Islet of Langerhans (tissue), 1 donor: ENCODE measurements at regions not wholly inside any gene's neighbourhood (a gene's known extent, or its start where the extent isn't known, plus 50 kb on each side); places are given as distances from the start of the nearest gene placed in this dataset.
"Not testable (repeated sequence)": the region's sequence is repeated elsewhere in the genome, so short reads cannot be mapped to it uniquely, and the experiment has no call there.

Source experiments
- FAIRE-seq: peaks from one replicate; lab custom pipeline; 2011; peaks lifted over from hg19 to GRCh38; lab: Jason Lieb, UNC

DNA sequence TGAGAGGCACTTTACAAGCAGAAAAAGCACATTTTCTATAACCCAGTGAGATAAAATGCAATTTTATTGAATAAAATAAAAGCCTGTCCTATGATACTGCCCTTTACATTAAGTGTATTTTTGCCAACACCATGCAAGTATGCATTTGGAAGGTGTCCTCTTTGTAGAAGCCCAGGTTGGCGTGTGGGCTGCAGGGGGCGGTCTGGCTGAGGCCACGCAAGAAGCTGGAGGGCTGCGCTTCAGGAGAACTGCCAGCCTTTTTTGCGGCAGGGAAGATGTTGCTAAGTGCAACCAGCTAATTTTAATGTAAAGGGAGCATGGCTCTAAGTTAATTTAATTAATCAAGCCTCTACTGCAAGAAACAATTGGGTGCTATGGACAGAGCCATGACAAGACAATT is 562.8 kb upstream of the SALL3 start:
- FAIRE-seq, result no peak

DNA sequence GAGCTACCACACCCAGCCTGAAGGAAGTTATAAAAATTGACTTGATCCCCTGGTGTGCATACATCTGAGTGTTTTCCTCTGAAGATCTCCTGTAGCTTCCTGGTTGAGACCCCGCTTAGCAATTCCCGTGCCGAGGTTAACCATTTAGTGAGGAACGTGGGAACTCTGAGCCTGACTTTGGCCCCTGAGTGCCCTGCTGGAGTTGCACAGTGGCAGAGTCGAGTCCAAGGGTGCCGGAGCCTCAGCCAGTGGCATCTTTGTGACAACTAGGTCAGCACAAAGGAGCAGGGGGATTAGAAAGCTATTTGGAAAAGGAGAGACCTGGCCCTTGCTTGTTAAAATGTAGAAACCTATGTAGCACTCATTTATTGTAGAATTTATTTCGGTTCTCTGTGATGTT is 561.2 kb upstream of the SALL3 start:
- FAIRE-seq, result no peak

DNA sequence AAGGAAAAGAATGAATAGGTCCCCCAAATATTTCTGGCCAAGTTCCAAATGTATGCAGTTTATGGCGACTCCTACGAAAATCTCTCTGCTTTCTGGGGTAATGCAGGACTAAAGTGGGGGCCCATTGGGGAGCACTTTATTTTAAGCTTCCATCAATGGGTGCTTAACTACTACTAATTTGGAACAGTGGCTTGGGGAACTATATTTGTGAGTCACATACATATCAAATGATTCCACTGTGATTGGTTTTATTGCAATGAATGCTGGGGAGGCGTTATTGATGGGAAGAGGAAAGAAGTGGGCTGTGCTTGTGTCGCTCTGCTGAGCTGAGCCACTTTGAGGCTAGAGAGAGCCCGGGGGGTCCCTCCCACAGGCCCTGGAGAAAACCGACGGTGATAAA is 560.4 kb upstream of the SALL3 start:
- FAIRE-seq, result no peak

DNA sequence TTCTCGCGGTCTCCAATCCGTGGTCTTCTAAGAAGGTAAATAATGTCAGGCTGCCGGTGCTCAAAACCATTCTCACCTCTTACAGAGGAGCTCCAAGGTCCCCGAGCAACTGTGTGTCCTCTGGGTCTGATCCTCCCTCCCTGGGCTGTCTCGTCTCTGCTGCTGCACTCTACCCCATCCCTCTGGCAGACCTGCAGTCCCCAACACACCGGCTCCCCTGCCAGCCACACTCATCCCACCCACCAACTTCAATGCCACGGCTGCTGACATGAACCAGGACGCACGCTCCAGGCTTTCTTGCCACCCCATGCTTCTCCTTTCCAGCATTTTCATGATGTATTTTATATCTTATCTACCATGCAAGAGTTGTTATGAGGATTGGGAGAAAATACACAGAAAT is 559.5 kb upstream of the SALL3 start:
- no peak for FAIRE-seq

DNA sequence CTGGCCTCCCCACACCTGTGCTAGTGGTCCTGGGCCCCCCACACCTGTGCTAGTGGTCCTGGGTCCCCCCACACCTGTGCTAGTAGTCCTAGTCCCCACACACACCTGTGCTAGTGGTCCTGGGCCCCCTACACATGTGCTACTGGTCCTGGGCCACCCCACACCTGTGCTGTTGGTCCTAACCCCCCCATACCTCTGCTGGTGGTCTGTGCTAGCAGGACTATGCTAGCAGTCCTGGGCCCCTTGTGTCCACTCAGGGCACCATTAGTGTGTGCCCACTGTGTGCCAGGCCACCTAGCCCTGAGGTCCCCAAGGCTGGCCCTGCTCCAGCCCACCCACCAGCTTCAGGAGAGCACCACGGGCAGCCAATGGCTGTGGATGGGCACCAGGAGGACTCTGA is 558.2 kb upstream of the SALL3 start:
- FAIRE-seq, result no peak

DNA sequence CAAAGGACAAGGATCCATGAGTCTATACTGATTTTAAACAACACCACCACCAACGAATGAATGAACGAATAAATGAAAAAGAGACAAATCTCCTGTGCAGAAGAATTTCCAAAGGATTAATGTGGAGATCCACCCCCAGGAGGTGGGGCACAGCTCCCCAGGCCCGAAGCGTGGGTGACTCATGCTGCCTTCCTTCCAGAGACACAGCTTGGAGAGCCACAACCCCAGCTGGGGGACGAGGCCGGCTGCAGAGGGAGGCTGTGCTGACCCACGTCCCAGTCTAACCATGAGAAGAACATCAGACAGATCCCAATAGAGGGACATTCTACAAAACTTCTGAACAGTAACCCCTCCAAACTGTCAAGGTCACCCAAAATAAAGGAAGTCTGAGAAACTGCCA is 557.3 kb upstream of the SALL3 start:
- no peak for FAIRE-seq

DNA sequence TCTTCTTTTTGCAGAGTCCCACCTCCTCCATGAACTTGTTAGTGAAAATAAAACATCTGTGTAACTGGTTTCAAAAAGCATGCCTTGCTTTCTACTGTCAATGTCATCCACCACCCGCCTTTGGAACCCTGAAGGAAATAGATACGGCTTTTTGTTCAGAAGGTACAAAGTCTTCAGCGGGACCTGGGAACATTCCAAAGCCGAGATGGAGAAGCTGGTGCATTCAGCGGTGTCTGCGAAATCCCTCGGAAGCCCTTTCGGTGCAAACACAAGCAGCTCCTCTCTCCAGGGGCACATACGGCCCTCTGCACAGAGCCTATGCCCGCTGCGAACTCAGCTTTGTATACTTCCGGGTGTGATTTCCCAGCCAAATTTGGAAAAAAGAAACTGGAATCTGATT is 555.8 kb upstream of the SALL3 start:
- FAIRE-seq, result no peak

DNA sequence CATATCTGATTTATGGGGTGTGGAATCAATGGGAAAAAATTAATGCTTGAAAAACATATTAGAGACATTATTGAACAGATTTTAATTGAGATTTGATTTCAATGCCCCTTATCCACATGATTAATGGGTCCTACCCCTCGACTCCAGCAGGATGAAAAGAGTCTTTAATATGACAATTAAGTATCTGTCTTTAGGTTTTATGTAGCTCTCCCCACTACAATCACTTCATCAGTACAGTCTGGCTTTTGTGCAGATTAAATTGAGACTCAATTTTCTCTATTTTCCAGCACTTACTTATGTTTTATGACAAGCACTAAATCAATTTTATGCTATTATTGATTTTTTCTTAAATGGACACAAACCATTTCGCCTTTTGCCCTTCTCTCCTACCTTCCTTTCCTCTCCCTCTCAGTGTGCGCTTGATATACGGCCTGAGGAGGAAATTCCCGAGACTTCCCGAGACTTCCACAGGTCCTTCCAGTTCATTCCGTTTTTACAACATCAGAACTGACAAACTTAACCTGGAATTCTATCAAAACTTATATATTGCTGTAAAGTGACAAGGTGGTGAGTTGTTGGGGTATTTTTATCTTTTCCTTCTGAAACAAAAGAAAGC is 555.1 kb upstream of the SALL3 start:
- no peak for FAIRE-seq

DNA sequence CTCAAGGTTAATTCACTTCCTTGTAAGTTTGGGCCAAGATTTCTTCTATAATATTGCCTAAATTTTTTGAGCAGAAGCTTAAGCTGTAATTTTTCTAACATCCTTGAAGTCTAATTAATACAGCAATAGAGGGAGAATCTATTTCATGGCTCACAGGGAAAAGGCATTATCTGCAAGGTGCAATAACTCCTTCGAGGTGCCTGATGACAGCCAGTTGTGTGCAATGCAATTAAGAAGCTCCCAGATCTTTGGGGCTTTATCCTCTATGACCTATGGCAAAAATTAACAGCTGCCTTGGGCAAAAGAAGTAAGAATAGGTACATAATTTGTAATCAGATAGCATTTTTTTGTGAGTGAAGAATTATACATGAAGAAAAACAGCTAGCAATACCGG is 554.6 kb upstream of the SALL3 start:
- FAIRE-seq, result no peak

DNA sequence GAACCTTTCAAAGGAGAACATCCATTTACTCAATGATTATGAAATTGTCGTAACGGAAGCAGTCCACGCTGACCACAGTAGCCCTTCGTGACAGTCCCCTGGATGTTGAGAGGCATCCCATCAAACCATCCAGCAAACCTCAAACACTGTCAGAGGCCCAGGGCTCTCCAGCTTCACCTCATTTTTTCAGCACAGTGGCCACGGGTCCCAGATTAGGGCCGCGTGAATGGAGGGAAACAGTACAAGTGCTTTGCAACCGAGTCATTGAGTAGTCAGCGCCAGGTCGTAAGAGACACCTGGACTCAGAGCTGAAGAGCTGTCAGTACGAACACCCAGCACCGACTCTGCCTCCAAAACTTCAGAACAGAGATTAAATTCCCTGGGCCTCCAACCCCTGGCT is 552.5 kb upstream of the SALL3 start:
- no peak for FAIRE-seq

DNA sequence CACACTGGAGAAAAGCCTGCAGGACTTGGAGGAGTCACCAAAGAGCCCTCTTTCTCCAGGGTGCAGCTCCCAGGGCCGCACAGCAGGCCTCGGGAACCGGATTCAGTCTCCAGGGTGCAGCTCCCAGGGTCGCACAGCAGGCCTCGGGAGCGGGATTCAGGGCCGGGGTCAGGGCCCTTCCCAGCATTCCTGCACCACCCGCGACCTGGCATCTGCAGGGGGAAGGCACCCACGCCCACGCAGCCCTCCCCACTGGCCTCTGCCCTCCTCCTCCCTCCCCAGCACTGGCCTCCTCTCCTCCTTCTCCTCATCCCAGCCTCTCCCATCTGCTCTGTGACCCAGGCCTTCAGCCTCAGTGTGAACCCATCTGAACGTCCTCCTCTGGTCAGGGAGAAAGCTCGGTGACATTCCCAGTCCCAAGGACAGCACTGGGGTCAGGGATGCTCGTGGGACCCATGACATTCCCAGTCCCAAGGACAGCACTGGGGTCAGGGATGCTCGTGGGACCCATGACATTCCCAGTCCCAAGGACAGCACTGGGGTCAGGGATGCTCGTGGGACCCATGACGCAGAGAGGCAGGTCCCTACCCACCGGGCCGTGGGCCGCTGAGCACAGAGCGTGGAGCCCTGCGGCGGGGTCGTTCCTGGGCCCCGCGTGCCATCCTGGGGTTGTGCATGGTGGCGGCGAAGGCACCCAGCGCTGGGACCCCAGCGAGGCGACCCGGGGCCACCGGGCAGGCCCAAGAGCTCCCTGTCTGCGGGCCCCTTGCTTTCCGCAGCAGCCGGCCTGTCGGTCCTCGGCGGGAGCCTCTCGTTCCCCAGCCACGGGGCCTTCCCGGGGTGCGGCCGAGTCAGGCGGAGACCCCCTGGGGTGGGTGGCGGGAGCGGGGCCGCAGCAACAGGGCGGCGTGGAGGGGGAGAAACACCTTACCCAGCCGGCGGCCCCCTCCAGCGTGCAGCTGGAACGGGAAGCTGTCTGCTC is 550.2 kb upstream of the SALL3 start:
- no peak for FAIRE-seq

DNA sequence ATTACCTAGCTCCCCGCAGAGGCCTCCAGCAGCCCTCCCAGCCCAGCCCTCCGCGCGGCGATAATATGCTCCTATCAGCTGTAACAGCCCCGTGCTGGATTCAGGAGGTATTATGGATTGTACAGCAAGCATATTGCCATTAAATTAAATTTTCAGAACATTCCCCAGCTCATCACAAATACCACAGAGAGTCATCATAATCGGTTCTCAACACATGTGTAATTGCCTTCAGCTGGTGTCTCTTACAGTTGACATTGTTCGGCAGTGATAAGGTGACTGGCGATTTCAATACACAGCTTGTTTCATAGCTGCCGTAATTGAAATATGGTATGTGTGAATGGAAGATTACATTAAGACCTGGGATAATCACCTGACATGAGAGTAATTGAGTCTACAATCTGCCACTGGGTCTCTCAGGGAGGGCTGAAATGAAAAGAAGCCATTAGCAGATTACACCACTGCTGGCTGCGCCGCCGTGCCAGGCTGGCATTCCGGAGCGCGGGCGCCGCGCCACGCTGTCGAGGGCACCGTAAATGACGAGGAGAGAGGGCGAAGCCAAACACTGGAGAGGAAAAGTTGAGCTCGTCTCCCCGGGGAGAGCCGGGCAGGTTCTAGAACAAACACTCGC is 549.4 kb upstream of the SALL3 start:
- no peak for FAIRE-seq

DNA sequence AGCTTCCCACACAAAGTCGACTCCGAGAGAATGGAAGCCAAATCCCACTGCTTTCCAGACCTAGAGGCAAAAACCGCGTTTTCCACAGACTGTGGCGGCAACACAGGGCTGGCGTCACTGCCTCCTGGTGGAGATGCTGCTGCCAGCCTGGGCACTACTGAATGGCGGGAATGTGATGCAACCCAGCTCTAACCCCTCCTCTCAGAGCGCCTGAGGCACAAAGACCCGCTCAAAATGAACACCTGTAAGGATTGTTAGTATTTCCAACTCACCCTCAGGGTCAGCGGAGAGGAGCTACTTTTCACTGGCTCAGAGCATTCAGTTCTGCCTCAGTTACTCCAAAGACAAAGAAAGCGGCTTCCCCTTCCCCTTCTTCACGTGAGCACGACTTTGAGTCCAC is 548.0 kb upstream of the SALL3 start:
- no peak for FAIRE-seq

DNA sequence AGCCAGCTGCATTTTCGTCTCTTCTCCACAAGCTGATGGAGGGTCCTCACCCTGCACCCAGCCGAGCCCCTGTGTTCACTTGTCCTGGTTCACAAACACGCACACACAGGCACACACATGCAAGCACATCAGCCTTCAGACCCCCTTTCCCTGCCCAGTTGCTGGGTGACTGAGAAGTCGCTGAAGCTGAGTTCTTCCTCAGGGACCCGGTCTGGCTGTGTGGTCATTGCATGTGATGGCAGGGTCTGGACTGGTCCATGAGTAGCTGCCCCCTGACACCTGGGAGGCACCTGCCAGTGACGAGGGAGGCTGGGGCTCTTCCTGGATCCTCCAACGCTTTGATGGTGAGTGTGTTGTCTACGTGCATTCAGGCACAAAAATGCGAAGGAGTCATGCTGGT is 546.1 kb upstream of the SALL3 start:
- FAIRE-seq, result no peak

DNA sequence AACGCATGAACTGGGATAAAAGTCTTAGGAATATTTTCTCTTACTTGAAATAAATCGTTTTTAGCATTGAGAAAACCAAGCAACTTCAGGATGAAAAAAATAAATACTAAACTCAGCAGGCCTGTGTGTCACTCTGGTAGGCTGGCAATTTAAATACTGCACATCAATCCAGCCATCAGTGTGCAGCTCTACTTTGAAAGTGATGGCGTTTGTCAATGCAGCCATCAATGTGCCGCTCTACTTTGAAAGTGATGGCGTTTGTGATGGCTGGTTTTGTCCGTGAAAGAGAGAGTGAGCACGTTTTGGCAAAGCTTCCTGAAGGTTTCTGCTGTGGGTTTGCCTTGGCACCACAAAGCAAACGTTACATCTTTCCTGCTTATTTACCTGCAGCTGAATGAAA is 543.5 kb upstream of the SALL3 start:
- FAIRE-seq, result no peak

DNA sequence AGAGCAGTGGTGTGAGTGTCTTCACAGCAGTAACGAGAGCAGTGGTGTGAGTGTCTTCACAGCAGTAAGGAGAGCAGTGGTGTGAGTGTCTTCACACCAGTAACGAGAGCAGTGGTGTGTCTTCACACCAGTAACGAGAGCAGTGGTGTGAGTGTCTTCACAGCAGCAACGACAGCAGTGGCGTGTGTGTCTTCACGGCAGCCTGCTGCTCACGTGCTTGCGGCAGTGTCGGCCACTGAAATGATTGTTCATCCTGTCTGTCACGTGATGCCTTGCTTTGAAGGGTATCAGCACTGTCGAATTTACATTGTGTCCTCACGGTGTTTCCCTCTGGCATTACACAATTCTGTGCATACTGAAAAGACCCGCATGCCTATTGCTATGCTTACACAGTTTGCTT is 541.4 kb upstream of the SALL3 start:
- not testable (repeated sequence) for FAIRE-seq

DNA sequence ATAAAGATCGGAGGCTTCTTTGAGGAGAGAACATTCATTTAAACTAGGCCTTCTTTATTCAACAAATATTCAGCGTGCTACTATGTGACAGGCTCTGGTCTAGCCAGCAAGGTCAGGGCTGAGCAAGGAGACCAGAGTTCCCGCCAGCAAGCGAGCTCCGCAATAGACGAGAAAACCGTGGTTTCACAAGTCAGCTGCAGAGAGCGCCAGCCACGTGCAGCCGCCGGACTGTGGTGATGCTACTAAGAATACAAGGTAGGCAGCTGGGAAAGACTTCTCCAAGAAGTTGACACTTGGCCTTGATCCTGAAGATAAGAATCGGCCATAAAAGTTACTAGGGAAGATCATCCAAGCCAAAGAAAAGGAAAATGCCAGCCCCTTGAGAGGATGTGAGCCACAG is 533.7 kb upstream of the SALL3 start:
- FAIRE-seq, result no peak

DNA sequence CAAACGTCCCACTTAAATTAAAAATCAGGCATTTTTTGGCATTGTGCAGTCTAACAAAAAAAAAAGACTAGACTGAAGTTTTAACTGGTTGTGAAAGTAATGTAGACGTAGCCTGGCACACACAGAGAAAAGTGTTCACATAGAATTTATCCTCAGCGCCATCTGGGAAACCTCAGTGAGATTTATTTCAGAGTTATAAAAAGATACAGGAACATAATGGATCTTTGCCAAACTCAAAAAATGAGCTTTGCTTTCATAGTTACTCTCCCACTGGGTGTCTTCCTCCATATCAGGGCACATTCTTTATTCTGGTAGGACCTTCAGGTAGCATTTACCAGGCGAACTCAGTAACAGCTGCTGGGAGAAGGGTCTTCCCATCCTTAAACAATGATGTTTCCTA is 532.4 kb upstream of the SALL3 start:
- no peak for FAIRE-seq

DNA sequence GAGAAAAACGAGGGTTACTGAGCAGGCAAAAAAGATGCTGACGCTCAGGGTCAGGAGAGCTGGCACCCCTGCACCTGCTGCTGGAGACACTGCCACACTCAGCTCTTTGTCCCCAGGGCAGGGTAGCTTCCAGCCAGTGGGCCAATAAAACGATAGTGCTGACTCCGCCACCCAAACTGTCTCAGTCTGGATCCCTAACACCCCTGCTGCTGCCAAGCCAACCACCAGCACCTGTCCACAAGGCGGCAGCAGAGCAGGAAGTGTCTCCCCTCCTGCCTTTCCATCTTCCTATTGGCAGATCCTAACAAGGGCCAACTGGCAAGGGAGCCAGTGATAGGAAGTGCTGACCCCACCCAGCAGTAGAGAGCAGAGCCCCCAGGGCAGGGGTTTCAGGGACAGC is 531.5 kb upstream of the SALL3 start:
- FAIRE-seq, result no peak

DNA sequence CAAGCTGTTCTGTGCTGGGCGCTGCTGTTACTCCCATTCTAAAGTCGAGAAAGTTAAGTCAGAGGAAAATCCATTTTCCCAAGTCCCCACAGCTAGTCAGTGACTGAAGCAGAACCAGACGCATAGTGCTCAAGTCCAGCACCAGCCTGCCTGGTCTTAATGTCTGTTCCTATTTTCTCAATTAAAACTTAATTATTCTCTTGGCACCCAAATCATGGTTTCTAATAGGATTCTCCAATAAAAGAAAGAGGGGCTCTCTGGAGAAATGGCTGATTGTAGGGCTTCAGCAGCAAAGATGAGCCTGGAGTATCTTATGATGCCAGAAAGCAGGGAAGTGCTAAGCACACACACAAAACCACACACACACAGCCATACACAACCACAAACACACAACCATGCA is 531.0 kb upstream of the SALL3 start:
- FAIRE-seq, result no peak

DNA sequence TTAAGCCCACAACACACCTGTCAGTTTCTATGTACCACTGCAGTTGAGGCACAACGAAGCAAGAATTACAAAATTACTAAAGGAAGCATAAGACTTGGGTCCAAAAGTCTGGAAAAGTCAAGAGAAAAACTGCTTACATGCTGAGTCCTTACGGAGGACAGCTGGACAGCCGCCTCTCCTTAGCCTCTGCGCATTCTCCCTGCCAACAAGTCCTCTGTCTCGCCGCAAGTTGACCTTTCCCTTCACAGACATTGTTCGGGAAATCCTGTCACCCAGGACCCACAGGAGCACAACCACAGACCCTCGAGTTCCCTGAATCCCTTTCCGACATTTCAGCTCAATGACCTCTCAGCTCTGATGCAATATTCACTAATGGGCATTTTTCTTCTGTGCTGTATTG is 525.4 kb upstream of the SALL3 start:
- FAIRE-seq, result no peak

DNA sequence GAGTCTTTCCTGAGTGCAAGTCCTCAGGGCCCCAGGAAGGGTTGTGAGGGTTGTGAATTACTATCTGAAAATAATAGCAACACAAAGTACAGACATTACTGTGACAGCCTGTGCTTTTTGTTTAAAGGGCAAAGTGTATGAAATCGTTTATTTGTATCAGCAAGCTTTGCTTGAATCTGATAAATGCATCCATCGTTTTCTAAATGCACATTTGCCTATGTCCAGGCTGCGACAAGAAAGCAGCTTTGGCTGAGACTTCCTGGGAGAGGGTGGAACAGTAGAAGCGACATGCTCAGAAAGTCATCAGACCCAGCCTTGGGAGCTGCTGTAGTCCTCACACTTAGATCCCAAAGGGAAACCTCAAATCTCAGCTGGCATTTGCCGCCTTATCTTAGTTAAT is 524.2 kb upstream of the SALL3 start:
- FAIRE-seq, result no peak

DNA sequence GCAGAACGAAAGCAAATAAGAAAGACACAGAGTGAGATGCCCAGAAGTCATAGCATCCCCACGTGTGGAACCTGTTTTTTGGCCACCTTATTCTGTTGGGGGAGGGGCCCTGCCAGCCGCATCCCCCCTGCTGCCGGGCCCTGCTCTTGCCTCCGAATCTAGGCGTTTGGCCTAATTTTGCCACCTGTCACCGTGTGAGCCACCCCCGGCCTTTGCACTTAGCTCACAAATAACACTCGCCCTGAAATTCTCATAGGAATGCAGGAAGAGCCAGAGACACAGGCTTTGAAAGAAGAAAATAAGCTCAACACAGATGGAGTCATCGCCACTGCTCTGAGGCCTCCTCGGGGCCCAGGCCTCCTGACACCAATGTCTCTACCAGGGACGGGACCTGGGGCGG is 522.6 kb upstream of the SALL3 start:
- FAIRE-seq, result no peak

DNA sequence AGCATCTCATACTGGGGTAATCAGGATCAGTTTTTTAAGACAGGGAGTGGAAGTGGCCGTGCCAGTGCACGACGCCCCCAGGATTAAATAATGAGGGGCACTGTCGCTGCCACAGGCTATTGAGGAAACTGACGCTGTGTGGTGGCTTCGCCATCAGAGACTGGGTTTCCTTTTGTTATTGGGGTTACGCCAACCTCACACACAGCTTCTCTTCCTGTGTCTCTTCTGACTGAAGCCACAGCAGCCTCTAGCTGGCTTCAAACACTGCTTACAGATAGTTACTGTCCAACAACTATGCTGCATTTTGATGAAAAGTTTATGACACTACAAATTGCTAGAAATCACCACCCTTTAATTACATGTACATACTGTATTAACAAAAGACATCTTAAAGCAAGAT is 521.9 kb upstream of the SALL3 start:
- FAIRE-seq, result no peak
